DOHH2 (cell line): ENCODE measurements at regions not wholly inside any gene's neighbourhood (a gene's known extent, or its start where the extent isn't known, plus 50 kb on each side); places are given as distances from the start of the nearest gene placed in this dataset.

Experiments used
- H3F3A ChIP-seq: fragments of 200-600 bp; sonication (generic), shearing (Covaris generic); 2 replicates; pipeline ENCODE4 v1.6.0; 2016; ENCODE audit warnings: antibody characterized with exemption, mild to moderate bottlenecking; ENCODE audit not compliant: control insufficient read depth, insufficient read depth
- H3K27ac ChIP-seq: fragments of 200-600 bp; sonication (generic); 2 replicates; pipeline ENCODE4 v1.5.1; 2014; ENCODE audit warnings: low read depth, mild to moderate bottlenecking, low read length, moderate library complexity
- H3K27me3 ChIP-seq: fragments of 200-600 bp; sonication (generic); 2 replicates; pipeline ENCODE4 v1.6.1; 2014; ENCODE audit warnings: mild to moderate bottlenecking, low read length, mixed read lengths; ENCODE audit not compliant: control insufficient read depth
- H3K36me3 ChIP-seq: fragments of 200-600 bp; sonication (generic); 2 replicates; pipeline ENCODE4 v1.6.1; 2014; ENCODE audit warnings: mild to moderate bottlenecking, low read length, moderate library complexity, mixed read lengths; ENCODE audit not compliant: control insufficient read depth
- H3K4me1 ChIP-seq: fragments of 200-600 bp; sonication (generic); 2 replicates; pipeline ENCODE4 v1.6.1; 2014; ENCODE audit warnings: mild to moderate bottlenecking, low read length, mixed read lengths; ENCODE audit not compliant: control insufficient read depth
- H3K4me2 ChIP-seq: fragments of 200-600 bp; sonication (generic); 2 replicates; pipeline ENCODE4 v1.6.0; 2014; ENCODE audit warnings: mild to moderate bottlenecking, low read length, moderate library complexity
- H3K4me3 ChIP-seq: fragments of 200-600 bp; sonication (generic); 2 replicates; pipeline ENCODE4 v1.5.1; 2014; ENCODE audit warnings: mild to moderate bottlenecking, low read length, mixed read lengths
- H3K79me2 ChIP-seq: fragments of 200-600 bp; sonication (generic); 2 replicates; pipeline ENCODE4 v1.6.1; 2014; ENCODE audit warnings: mild to moderate bottlenecking, low read length, mixed read lengths; ENCODE audit not compliant: control insufficient read depth
- H3K9me2 ChIP-seq: fragments of 200-600 bp; sonication (generic); replicated peaks from 2 replicates; pipeline ENCODE4 v1.6.1; 2014; ENCODE audit warnings: mild to moderate bottlenecking, low read length, mixed read lengths; ENCODE audit not compliant: control insufficient read depth
- H3K9me3 ChIP-seq: fragments of 200-600 bp; sonication (generic); 2 replicates; pipeline ENCODE4 v1.6.1; 2014; ENCODE audit warnings: antibody characterized with exemption, low read length, mixed read lengths; ENCODE audit not compliant: control insufficient read depth, insufficient read depth
- H4K20me1 ChIP-seq: fragments of 200-600 bp; sonication (generic); 2 replicates; pipeline ENCODE4 v1.6.0; 2014; ENCODE audit warnings: low read depth, mild to moderate bottlenecking, antibody characterized with exemption, low read length, moderate library complexity; ENCODE audit not compliant: control insufficient read depth, insufficient read depth
- EZH2phosphoT487 ChIP-seq: fragments of 200-600 bp; sonication (generic); IDR thresholded peaks from 2 replicates; pipeline ENCODE4 v1.6.1; 2017; ENCODE audit warnings: borderline replicate concordance, mild to moderate bottlenecking, antibody characterized with exemption, low read length, moderate library complexity, mixed read lengths
- TF ChIP-seq, protein P1 (sequence below): fragments of 200-600 bp; sonication (generic); IDR thresholded peaks from one replicate; pipeline ENCODE4 v1.5.1; 2014; ENCODE audit warnings: antibody characterized with exemption, mild to moderate bottlenecking, low read depth, low read length; ENCODE audit not compliant: poor library complexity, severe bottlenecking

DNA sequence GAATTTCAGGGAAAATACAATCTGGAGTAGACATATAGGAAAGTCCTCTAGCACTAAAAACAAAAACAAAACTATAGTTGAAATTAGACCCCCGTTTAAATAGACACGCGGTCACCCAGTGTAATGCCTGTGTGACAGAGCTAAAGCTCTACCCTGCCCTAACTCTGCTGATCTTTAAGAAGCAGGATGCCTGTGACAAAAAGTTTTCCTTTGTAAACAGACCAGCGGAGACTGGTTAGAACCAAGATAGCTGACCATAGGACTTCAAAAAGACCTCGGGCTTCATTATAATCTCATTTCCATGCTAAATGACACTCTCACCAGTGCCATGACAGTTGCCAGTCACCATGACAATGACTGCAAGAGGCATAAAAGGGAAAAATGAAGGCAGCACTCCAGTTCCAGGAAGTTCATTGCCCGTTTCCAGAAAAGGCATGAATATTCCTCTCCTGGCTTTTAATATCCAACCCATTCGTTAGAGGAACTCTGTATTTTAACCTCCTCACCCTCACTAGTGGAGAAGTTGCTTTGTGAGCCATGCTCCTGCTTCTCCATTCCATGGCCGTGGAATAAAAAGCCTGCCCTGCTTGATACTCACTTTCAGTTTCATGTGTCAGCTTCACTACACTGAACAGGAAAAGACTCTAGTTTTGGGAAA, 157.2 kb upstream of the COPS8 start:
- Histone ChIP-seq H3K79me2 (no peaks in the 10 kb centered on the region), H3K9me3 (no peaks in the 10 kb centered on the region), H3K36me3 (no peaks in the 10 kb centered on the region), H3K4me2 (peak overlapping the region; percentile 37; the same call in 1 of the 2 replicates), H3K9me2 (no peaks in the 10 kb centered on the region), H4K20me1 (no peaks in the 10 kb centered on the region), H3K27me3 (peaks cover 20% of the 10 kb centered on the region), H3K27ac (no peak overlapping the region), H3K4me1 (no peaks in the 10 kb centered on the region), H3F3A (no peaks in the 10 kb centered on the region), H3K4me3 (peak overlapping the region; percentile 47)
- TF ChIP-seq, protein P1, sequence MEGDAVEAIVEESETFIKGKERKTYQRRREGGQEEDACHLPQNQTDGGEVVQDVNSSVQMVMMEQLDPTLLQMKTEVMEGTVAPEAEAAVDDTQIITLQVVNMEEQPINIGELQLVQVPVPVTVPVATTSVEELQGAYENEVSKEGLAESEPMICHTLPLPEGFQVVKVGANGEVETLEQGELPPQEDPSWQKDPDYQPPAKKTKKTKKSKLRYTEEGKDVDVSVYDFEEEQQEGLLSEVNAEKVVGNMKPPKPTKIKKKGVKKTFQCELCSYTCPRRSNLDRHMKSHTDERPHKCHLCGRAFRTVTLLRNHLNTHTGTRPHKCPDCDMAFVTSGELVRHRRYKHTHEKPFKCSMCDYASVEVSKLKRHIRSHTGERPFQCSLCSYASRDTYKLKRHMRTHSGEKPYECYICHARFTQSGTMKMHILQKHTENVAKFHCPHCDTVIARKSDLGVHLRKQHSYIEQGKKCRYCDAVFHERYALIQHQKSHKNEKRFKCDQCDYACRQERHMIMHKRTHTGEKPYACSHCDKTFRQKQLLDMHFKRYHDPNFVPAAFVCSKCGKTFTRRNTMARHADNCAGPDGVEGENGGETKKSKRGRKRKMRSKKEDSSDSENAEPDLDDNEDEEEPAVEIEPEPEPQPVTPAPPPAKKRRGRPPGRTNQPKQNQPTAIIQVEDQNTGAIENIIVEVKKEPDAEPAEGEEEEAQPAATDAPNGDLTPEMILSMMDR = no peak
- no peak for TF ChIP-seq EZH2phosphoT487

DNA sequence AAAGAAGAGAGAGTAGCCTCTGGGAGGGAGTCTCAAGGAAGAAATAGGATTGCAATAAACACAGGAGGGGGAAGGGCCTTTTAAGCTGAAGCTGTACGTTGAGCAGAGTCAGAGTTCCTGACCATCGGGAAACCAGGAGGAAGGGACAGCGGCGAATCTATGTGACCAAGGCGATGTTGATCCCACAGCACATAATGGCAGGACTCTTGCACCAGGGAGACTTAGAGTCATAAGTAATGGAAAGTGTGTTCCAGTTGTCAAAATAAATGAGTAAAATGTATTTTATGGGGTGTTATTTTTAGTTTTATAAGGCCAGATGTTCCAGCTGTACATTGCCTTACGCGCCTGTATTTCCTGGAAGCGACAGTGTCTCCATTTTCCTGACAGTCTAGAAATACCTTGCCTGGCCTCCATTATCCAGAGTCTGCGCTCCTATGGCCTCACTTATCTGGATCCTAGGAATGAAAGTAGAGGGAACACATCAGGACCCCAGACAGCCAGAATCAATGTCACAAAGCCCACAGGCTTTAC, 152.8 kb upstream of the COPS8 start:
- TF ChIP-seq, protein P1 = no peak
- no peak for TF ChIP-seq EZH2phosphoT487
- no peak overlapping the region for H3K27ac ChIP-seq
- H3K36me3 ChIP-seq = no peaks in the 10 kb centered on the region
- no peaks in the 10 kb centered on the region for H3K4me1 ChIP-seq
- H3K27me3 ChIP-seq = peaks cover 10% of the 10 kb centered on the region
- H3K9me2 ChIP-seq = no peaks in the 10 kb centered on the region
- H3K79me2 ChIP-seq = no peaks in the 10 kb centered on the region
- no peaks in the 10 kb centered on the region for H4K20me1 ChIP-seq
- no peaks in the 10 kb centered on the region for H3F3A ChIP-seq
- H3K9me3 ChIP-seq = no peaks in the 10 kb centered on the region
- no peak overlapping the region for H3K4me2 ChIP-seq
- H3K4me3 ChIP-seq = no peak overlapping the region

DNA sequence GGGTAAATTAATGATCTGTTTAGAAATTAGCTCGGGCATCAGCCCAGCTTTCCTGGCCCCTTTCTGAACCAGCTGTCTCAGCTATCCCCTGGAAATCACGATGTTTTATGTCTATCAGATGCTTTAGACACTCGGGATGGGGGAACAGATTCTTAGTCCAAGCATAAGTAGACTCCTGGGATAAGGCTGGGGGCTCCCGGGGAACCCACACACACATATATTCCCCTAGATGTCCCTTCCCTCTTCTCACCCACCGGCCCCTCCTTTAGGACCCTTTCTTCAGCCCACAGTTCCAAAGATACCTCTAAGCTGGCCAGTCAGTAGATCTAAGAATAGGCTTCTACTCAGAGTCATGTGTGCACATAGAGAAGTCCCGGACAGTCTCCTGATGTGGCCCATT, 151.5 kb upstream of the COPS8 start:
- H3K4me2 ChIP-seq = no peak overlapping the region
- no peaks in the 10 kb centered on the region for H3K9me2 ChIP-seq
- no peaks in the 10 kb centered on the region for H3K4me1 ChIP-seq
- H3K27me3 ChIP-seq = peaks cover 3% of the 10 kb centered on the region; the same call in 1 of the 2 replicates
- H3K9me3 ChIP-seq = no peaks in the 10 kb centered on the region
- H3K79me2 ChIP-seq = no peaks in the 10 kb centered on the region
- no peaks in the 10 kb centered on the region for H4K20me1 ChIP-seq
- TF ChIP-seq EZH2phosphoT487 = no peak
- TF ChIP-seq, protein P1 = no peak
- H3F3A ChIP-seq = no peaks in the 10 kb centered on the region
- H3K27ac ChIP-seq = no peak overlapping the region
- H3K4me3 ChIP-seq = no peak overlapping the region
- H3K36me3 ChIP-seq = no peaks in the 10 kb centered on the region
